HepG2 (cell line): ENCODE measurements at regions not wholly inside any gene's neighbourhood (a gene's known extent, or its start where the extent isn't known, plus 50 kb on each side); places are given as distances from the start of the nearest gene placed in this dataset.

Experiments used
- BCLAF1 ChIP-seq: fragments of 450-650 bp; IDR thresholded peaks from 2 replicates; pipeline ENCODE4 v1.6.1; 2017; ENCODE audit warnings: mild to moderate bottlenecking
- ELF1 ChIP-seq: sonication (generic); formaldehyde crosslinking; IDR thresholded peaks from 2 replicates; pipeline ENCODE4 v1.4.0; 2020; ENCODE audit warnings: missing genetic modification reagents
- KMT2A ChIP-seq: sonication (generic); formaldehyde crosslinking; IDR thresholded peaks from 2 replicates; pipeline ENCODE4 v1.4.0; 2020; ENCODE audit warnings: missing genetic modification reagents
- POLR2G ChIP-seq: fragments of 200-400 bp; formaldehyde crosslinking; IDR thresholded peaks from 2 replicates; pipeline ENCODE4 v1.6.1; 2018; ENCODE audit warnings: mild to moderate bottlenecking, low read depth, low read length, moderate library complexity
- ZNF274 ChIP-seq: sonication (generic); formaldehyde crosslinking; IDR thresholded peaks from 2 replicates; pipeline ENCODE4 v1.5.1; 2020; ENCODE audit warnings: mild to moderate bottlenecking, missing genetic modification reagents

DNA sequence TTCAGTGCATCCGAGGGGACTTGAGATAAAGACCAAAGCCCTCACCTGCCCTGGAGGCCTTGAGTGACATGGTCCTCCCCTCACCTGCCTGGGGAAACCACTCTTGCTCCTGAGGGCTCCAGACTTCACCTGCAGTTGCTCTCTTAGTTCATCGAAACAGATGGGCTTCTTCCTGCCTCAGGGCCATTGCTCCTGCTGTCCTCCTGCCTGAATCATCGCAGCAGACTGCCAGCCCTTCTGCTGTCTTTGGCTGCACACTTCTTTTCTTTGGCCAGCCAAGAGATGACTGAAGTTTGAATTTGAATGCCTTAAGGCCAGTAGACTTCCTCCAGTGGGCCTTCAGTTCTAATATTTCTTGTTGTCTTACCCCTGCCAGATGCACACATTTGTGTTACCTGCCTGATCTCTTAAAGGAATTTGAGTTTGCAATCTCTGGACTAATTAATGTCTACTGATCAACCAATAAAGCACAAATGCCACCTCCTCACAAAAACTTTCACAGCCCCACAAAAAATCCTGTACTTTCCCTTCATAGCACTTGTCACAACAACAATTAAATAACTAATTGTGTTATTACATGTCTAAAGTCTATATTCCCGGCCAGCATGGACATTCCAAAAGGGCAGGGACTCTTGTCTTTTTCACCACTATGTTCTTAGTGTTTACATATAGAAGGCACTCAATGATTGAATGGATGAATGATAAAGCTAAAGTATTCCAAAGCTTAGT, 56.7 kb upstream of the SGK1 start:
- TF ChIP-seq KMT2A (no peak), ELF1 (CRISPR knock-in tag) (no peak), ZNF274 (CRISPR knock-in tag) (no peak), POLR2G (no peak), BCLAF1 (no peak)
